T follicular helper cell (primary cell): ENCODE measurements at regions not wholly inside any gene's neighbourhood (a gene's known extent, or its start where the extent isn't known, plus 50 kb on each side); places are given as distances from the start of the nearest gene placed in this dataset.
"Not testable (repeated sequence)": the region's sequence is repeated elsewhere in the genome, so short reads cannot be mapped to it uniquely, and the experiment has no call there.

ENCODE experiments used
- DNase-seq: peaks from one replicate; pipeline ENCODE4 v3.0.0-alpha.2; 2020; ENCODE audit warnings: low read depth

- DNase-seq = no peak
Measured at GRCh38 chr7:39758234-39758970, 135.0 kb downstream of the RALA start.

GRCh38 chr7:39761449-39761848 is 138.1 kb downstream of the RALA start:
- DNase-seq = no peak

- DNase-seq = not testable (repeated sequence)
Measured at GRCh38 chr7:39762466-39762865, 139.1 kb downstream of the RALA start.

- DNase-seq = not testable (repeated sequence)
Measured at GRCh38 chr7:39762881-39763280, 139.5 kb downstream of the RALA start.

GRCh38 chr7:39765833-39766232 is 142.5 kb downstream of the RALA start:
- not testable (repeated sequence) for DNase-seq

- DNase-seq = not testable (repeated sequence)
Measured at GRCh38 chr7:39768439-39768838, 145.1 kb downstream of the RALA start.

- DNase-seq = not testable (repeated sequence)
Measured at GRCh38 chr7:39774341-39774851, 151.0 kb downstream of the RALA start.

GRCh38 chr7:39781557-39781956 is 158.2 kb downstream of the RALA start:
- not testable (repeated sequence) for DNase-seq

GRCh38 chr7:39786440-39786839 is 163.1 kb downstream of the RALA start:
- not testable (repeated sequence) for DNase-seq

GRCh38 chr7:39791035-39791434 is 159.0 kb upstream of the CDK13 start:
- DNase-seq = not testable (repeated sequence)

GRCh38 chr7:39791911-39792310 is 158.1 kb upstream of the CDK13 start:
- not testable (repeated sequence) for DNase-seq

- DNase-seq = not testable (repeated sequence)
Measured at GRCh38 chr7:39793026-39793425, 157.0 kb upstream of the CDK13 start.

- not testable (repeated sequence) for DNase-seq
Measured at GRCh38 chr7:39793851-39794250, 156.2 kb upstream of the CDK13 start.

- not testable (repeated sequence) for DNase-seq
Measured at GRCh38 chr7:39796947-39797346, 153.1 kb upstream of the CDK13 start.

GRCh38 chr7:39798077-39798476 is 152.0 kb upstream of the CDK13 start:
- DNase-seq = not testable (repeated sequence)

- DNase-seq = no peak
Measured at GRCh38 chr7:39808796-39809481, 141.1 kb upstream of the CDK13 start.

- no peak for DNase-seq
Measured at GRCh38 chr7:39810204-39810642, 139.8 kb upstream of the CDK13 start.

- no peak for DNase-seq
Measured at GRCh38 chr7:39810710-39811109, 139.3 kb upstream of the CDK13 start.

GRCh38 chr7:39811161-39811614 is 138.9 kb upstream of the CDK13 start:
- no peak for DNase-seq

- DNase-seq = no peak
Measured at GRCh38 chr7:39816462-39817060, 133.5 kb upstream of the CDK13 start.

GRCh38 chr7:39819514-39819913 is 130.5 kb upstream of the CDK13 start:
- DNase-seq = no peak

- DNase-seq = no peak
Measured at GRCh38 chr7:39824456-39825200, 125.4 kb upstream of the CDK13 start.
